ENCODE measurements at regions not wholly inside any gene's neighbourhood (a gene's known extent, or its start where the extent isn't known, plus 50 kb on each side); places are given as distances from the start of the nearest gene placed in this dataset.

GRCh38 chr3:76111808-76112207 is 326.5 kb upstream of the ZNF717 start:
- ChIA-PET POLR2A (no interaction called here), CTCF (no interaction called here)
- Histone ChIP-seq H3K79me2 (ENCODE audit: control insufficient read depth, insufficient read depth, low read length) (no peaks in the 10 kb centered on the region), H3K27me3 (replicated peaks in 1 of 4; ENCODE audit: control extremely low read depth in 1 of 4, control insufficient read depth in 3 of 4, insufficient read depth in 4 of 4, low read length in 3 of 4) (no peaks in the 10 kb centered on the region), H3K36me3 (replicated peaks in 1 of 2; ENCODE audit: control extremely low read depth in 1 of 2, control insufficient read depth in 1 of 2, extremely low read depth in 1 of 2, insufficient read depth in 2 of 2, low read length in 1 of 2) (no peaks in the 10 kb centered on the region), H3K9ac (ENCODE audit: low read length) (no peak overlapping the region), H3K4me1 (ENCODE audit: control insufficient read depth in 2 of 2, insufficient read depth in 2 of 2, low read length in 2 of 2) (no peaks in the 10 kb centered on the region), H3K4me2 (replicated peaks; ENCODE audit: low read depth, low read length, poor library complexity, severe bottlenecking) (no peak overlapping the region), H2AFZ (ENCODE audit: insufficient read depth, low read depth, low read length, poor library complexity, severe bottlenecking) (no peak overlapping the region), H4K20me1 (ENCODE audit: control insufficient read depth, insufficient read depth, low read length, poor library complexity, severe bottlenecking) (no peaks in the 10 kb centered on the region), H3K9me3 (ENCODE audit: control extremely low read depth in 1 of 3, control insufficient read depth in 2 of 3, insufficient read depth in 1 of 3, low read length in 2 of 3) (no peaks in the 10 kb centered on the region), H3K4me3 (ENCODE audit: control extremely low read depth in 1 of 5, extremely low read depth in 1 of 5, insufficient read depth in 1 of 5, low read depth in 2 of 5, low read length in 4 of 5) (no peak overlapping the region), H3K27ac (ENCODE audit: low read length in 2 of 2) (no peak overlapping the region)
- Mint-ChIP-seq H3K27ac (no peak overlapping the region), H3K27me3 (no peaks in the 10 kb centered on the region), H3K9me3 (ENCODE audit: insufficient read depth) (no peaks in the 10 kb centered on the region), H3K4me1 (no peaks in the 10 kb centered on the region), H3K4me3 (no peak overlapping the region)
- intact Hi-C loops (cut with micrococcal nuclease): no loop called here
- DNase-seq (no peak), ATAC-seq (ENCODE audit: low read depth) (no peak)
- TF ChIP-seq CTCF (IDR thresholded peaks at IDR 0.05): no peak
- TF ChIP-seq EZH2 (IDR thresholded peaks at IDR 0.05; ENCODE audit: borderline replicate concordance, insufficient read depth, low read depth, low read length, poor library complexity, severe bottlenecking): no peak
- WGBS (ENCODE audit: insufficient coverage): 63% methylated on average over 1 of the region's 2 CpGs

GRCh38 chr3:76122007-76122406 is 336.7 kb upstream of the ZNF717 start:
- H3K79me2 ChIP-seq (ENCODE audit: control insufficient read depth, insufficient read depth, low read length): no peaks in the 10 kb centered on the region
- H3K4me1 Mint-ChIP-seq: no peaks in the 10 kb centered on the region
- intact Hi-C loops (cut with micrococcal nuclease): no loop called here
- H3K4me3 Mint-ChIP-seq: no peak overlapping the region
- ATAC-seq (ENCODE audit: low read depth) (no peak), DNase-seq (no peak)
- ChIA-PET POLR2A (no interaction called here), CTCF (no interaction called here)
- H3K4me3 ChIP-seq (ENCODE audit: control extremely low read depth in 1 of 5, extremely low read depth in 1 of 5, insufficient read depth in 1 of 5, low read depth in 2 of 5, low read length in 4 of 5): no peak overlapping the region
- no peak overlapping the region for H3K9ac ChIP-seq (ENCODE audit: low read length)
- H3K4me2 ChIP-seq (replicated peaks; ENCODE audit: low read depth, low read length, poor library complexity, severe bottlenecking): no peak overlapping the region
- H3K27me3 ChIP-seq (replicated peaks in 1 of 4; ENCODE audit: control extremely low read depth in 1 of 4, control insufficient read depth in 3 of 4, insufficient read depth in 4 of 4, low read length in 3 of 4): no peaks in the 10 kb centered on the region
- H3K9me3 Mint-ChIP-seq (ENCODE audit: insufficient read depth): no peaks in the 10 kb centered on the region
- no peaks in the 10 kb centered on the region for H3K4me1 ChIP-seq (ENCODE audit: control insufficient read depth in 2 of 2, insufficient read depth in 2 of 2, low read length in 2 of 2)
- no peaks in the 10 kb centered on the region for H3K9me3 ChIP-seq (ENCODE audit: control extremely low read depth in 1 of 3, control insufficient read depth in 2 of 3, insufficient read depth in 1 of 3, low read length in 2 of 3)
- TF ChIP-seq EZH2 (IDR thresholded peaks at IDR 0.05; ENCODE audit: borderline replicate concordance, insufficient read depth, low read depth, low read length, poor library complexity, severe bottlenecking) (no peak), CTCF (IDR thresholded peaks at IDR 0.05) (no peak)
- H4K20me1 ChIP-seq (ENCODE audit: control insufficient read depth, insufficient read depth, low read length, poor library complexity, severe bottlenecking): no peaks in the 10 kb centered on the region
- no peak overlapping the region for H3K27ac ChIP-seq (ENCODE audit: low read length in 2 of 2)
- no peak overlapping the region for H3K27ac Mint-ChIP-seq
- H3K36me3 ChIP-seq (replicated peaks in 1 of 2; ENCODE audit: control extremely low read depth in 1 of 2, control insufficient read depth in 1 of 2, extremely low read depth in 1 of 2, insufficient read depth in 2 of 2, low read length in 1 of 2): no peaks in the 10 kb centered on the region
- H2AFZ ChIP-seq (ENCODE audit: insufficient read depth, low read depth, low read length, poor library complexity, severe bottlenecking): no peak overlapping the region
- no peaks in the 10 kb centered on the region for H3K27me3 Mint-ChIP-seq
